ENCODE measurements at regions not wholly inside any gene's neighbourhood (a gene's known extent, or its start where the extent isn't known, plus 50 kb on each side); places are given as distances from the start of the nearest gene placed in this dataset.

DNA sequence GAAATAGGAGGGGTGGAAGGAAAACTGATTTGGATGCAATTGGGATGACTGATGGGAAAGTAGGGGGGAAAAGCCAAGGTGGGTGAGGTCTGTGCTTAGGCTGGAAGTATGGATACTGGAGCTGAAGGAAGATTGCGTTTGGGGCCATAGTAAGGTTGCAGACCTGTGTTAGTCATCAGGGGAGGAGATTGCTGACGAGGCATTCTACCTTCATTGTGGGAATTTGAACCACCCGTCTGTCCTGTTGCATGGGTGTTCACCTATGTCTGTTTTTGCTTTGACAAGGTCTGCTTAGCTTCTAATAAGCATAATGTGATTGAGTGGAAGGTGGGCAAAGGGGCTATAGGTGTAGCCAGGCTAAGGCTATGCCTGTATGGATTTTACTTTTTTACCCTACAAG, 323.8 kb downstream of the BLID start:
- no peak for TF ChIP-seq EZH2 (IDR thresholded peaks at IDR 0.05; ENCODE audit: low read length)
- TF ChIP-seq CTCF (optimal IDR thresholded peaks at IDR 0.05 in 1 of 3, IDR thresholded peaks at IDR 0.05 in 1 of 3, conservative IDR thresholded peaks at IDR 0.05 in 1 of 3; ENCODE audit: extremely low read depth in 1 of 3, insufficient read depth in 2 of 3, low read length in 3 of 3): no peak

All from keratinocyte (primary cell).